ENCODE measurements at regions not wholly inside any gene's neighbourhood (a gene's known extent, or its start where the extent isn't known, plus 50 kb on each side); places are given as distances from the start of the nearest gene placed in this dataset.

DNA sequence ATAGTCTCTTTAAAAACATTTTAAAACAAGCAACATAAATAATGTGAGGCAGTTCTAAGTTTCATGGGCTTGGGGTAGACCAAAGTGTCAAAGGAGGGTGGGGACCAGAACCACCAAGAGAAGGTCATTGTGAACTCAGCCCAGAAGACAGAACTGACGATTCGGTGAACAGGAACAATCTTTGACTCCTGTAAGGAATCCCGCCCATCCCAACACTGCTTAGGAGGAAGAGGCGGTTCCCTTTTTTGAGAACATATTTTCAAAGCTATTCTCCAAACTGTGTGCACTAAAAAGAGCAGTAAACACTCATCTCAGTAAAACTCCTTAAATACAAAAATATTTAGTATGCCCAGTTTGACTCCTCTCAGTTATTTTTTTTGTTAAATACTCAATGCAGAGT is 176.5 kb upstream of the TLE4 start:
- POLR2A ChIA-PET: no interaction called here
- CTCF ChIA-PET: no interaction called here
- H3K27me3 ChIP-seq (ENCODE audit: control insufficient read depth, insufficient read depth, low read length): no peaks in the 10 kb centered on the region
- no peak overlapping the region for H3K27ac ChIP-seq (ENCODE audit: low read depth, low read length)
- no peak for DNase-seq (ENCODE audit: low read depth, low spot score)
- no peak overlapping the region for H3K4me3 ChIP-seq (ENCODE audit: low read depth, low read length)
- H3K9me3 ChIP-seq (ENCODE audit: control insufficient read depth, insufficient read depth, low read length): no peaks in the 10 kb centered on the region; the same call in 1 of the 2 replicates
- TF ChIP-seq, protein P1, sequence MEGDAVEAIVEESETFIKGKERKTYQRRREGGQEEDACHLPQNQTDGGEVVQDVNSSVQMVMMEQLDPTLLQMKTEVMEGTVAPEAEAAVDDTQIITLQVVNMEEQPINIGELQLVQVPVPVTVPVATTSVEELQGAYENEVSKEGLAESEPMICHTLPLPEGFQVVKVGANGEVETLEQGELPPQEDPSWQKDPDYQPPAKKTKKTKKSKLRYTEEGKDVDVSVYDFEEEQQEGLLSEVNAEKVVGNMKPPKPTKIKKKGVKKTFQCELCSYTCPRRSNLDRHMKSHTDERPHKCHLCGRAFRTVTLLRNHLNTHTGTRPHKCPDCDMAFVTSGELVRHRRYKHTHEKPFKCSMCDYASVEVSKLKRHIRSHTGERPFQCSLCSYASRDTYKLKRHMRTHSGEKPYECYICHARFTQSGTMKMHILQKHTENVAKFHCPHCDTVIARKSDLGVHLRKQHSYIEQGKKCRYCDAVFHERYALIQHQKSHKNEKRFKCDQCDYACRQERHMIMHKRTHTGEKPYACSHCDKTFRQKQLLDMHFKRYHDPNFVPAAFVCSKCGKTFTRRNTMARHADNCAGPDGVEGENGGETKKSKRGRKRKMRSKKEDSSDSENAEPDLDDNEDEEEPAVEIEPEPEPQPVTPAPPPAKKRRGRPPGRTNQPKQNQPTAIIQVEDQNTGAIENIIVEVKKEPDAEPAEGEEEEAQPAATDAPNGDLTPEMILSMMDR (IDR thresholded peaks at IDR 0.05; ENCODE audit: low read depth, low read length): no peak

DNA sequence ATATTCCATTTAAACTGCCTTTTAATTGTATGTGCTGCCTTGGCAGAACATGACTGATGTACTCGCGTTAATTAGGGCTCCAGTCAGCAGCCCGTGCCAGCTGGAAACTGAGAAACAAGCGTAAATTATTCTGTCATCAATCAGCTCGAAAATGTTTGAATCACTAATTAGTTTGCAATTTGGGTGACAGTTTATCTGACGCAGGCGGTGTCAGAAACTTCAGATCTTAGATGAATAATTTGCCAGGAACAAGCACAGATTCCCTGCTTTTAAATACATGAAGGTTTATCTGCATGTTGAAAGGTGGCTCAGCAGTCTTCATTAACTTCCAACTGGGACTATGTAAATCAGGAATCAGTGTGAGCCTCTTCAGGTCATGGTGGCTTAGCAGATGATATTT is 176.0 kb upstream of the TLE4 start:
- H3K9me3 ChIP-seq (ENCODE audit: control insufficient read depth, insufficient read depth, low read length): no peaks in the 10 kb centered on the region; the same call in 1 of the 2 replicates
- CTCF ChIA-PET: no interaction called here
- POLR2A ChIA-PET: no interaction called here
- TF ChIP-seq, protein P1 (IDR thresholded peaks at IDR 0.05; ENCODE audit: low read depth, low read length): no peak
- H3K27ac ChIP-seq (ENCODE audit: low read depth, low read length): no peak overlapping the region
- no peak for DNase-seq (ENCODE audit: low read depth, low spot score)
- no peaks in the 10 kb centered on the region for H3K27me3 ChIP-seq (ENCODE audit: control insufficient read depth, insufficient read depth, low read length)
- no peak overlapping the region for H3K4me3 ChIP-seq (ENCODE audit: low read depth, low read length)

DNA sequence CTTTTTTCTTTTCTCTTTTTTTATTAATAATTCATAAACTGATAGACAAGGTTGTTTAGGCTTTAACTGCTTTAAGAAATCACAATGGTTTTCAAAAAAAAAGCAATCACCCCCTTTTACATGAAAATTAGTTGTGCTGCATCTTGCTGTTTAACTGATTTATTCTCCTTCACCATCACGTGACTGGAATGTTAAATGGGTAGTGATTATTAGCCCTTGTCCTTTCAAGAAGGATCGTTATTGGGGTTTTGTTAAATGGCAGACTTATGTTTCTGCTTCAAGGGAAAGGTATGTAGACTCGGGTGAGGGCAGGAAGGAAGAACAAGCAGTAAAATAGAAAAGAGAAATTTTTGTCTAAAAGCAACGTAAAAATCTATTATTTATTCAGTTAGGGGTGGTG is 175.6 kb upstream of the TLE4 start:
- ChIA-PET CTCF (no interaction called here), POLR2A (no interaction called here)
- no peaks in the 10 kb centered on the region for H3K27me3 ChIP-seq (ENCODE audit: control insufficient read depth, insufficient read depth, low read length)
- no peaks in the 10 kb centered on the region; the same call in 1 of the 2 replicates for H3K9me3 ChIP-seq (ENCODE audit: control insufficient read depth, insufficient read depth, low read length)
- no peak overlapping the region for H3K27ac ChIP-seq (ENCODE audit: low read depth, low read length)
- TF ChIP-seq, protein P1 (IDR thresholded peaks at IDR 0.05; ENCODE audit: low read depth, low read length): no peak
- H3K4me3 ChIP-seq (ENCODE audit: low read depth, low read length): no peak overlapping the region
- DNase-seq (ENCODE audit: low read depth, low spot score): no peak

DNA sequence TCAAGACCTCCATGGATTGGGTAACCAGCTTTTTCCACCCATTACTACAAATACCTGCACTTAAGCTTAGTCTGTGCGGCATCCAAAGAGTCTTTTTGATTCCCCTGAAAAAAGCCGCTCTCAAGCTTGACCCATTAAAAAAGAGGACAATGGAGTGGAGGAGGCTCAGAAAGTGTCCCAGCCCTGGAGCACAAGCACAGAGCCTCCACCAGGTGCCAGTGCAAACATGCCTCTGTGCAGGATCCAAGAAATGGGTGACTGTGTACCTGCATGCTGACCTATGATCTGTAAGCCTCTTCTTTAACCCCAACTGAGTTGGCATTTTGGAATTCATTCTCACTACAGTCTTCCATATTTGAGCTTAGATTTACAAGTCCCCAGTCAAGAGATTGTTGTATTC is 168.3 kb upstream of the TLE4 start:
- no peak overlapping the region for H3K4me3 ChIP-seq (ENCODE audit: low read depth, low read length)
- ChIA-PET POLR2A (no interaction called here), CTCF (interaction anchor here (1.2 kb wide), 1 partner anchor 274 kb away, joined by 3 read pairs; no protein-coding TSS in a partner anchor)
- no peaks in the 10 kb centered on the region for H3K9me3 ChIP-seq (ENCODE audit: control insufficient read depth, insufficient read depth, low read length)
- no peaks in the 10 kb centered on the region for H3K27me3 ChIP-seq (ENCODE audit: control insufficient read depth, insufficient read depth, low read length)
- TF ChIP-seq, protein P1 (IDR thresholded peaks at IDR 0.05; ENCODE audit: low read depth, low read length): no peak
- H3K27ac ChIP-seq (ENCODE audit: low read depth, low read length): no peak overlapping the region
- no peak for DNase-seq (ENCODE audit: low read depth, low spot score)

DNA sequence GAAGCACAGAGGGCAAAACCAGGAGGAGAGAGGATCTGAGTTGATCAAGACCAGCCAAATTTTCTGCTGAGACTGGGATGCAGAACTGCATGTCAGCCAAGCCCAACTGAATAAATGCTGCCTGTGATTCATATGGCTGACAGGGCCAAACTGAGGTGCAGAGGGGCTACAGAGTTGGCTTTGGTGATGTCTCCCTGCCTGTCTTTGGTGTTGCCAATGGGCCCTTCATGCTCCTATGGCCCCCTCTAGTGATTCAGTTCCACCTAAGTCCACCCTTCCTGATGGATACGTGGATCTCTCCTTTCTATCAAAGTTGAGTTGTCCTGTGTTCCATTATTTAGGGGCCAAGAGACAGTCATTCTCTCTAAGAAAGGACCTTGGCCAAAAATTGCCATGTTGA is 163.6 kb upstream of the TLE4 start:
- Histone ChIP-seq H3K27me3 (ENCODE audit: control insufficient read depth, insufficient read depth, low read length) (no peaks in the 10 kb centered on the region), H3K9me3 (ENCODE audit: control insufficient read depth, insufficient read depth, low read length) (no peaks in the 10 kb centered on the region), H3K27ac (ENCODE audit: low read depth, low read length) (no peak overlapping the region), H3K4me3 (ENCODE audit: low read depth, low read length) (no peak overlapping the region)
- ChIA-PET CTCF (interaction anchor here (0.7 kb wide), 1 partner anchor 191 kb away, joined by 3 read pairs; no protein-coding TSS in a partner anchor), POLR2A (no interaction called here)
- TF ChIP-seq, protein P1 (IDR thresholded peaks at IDR 0.05; ENCODE audit: low read depth, low read length): 0 out of 2 replicates have a peak, but pooled peaks have one; percentile 1
- DNase-seq (ENCODE audit: low read depth, low spot score): no peak
